ENCODE measurements at regions not wholly inside any gene's neighbourhood (a gene's known extent, or its start where the extent isn't known, plus 50 kb on each side); places are given as distances from the start of the nearest gene placed in this dataset.

GRCh38 chr15:91664224-91664836 lies 189.2 kb upstream of the SLCO3A1 start:
- no peaks in the 10 kb centered on the region for H4K20me1 ChIP-seq (replicated peaks; ENCODE audit: control insufficient read depth, insufficient read depth, low read length)
- H2AFZ ChIP-seq (ENCODE audit: low read depth, low read length), result no peak overlapping the region
- no peak overlapping the region for H3K4me2 ChIP-seq (ENCODE audit: insufficient read depth, low read length)
- H3K27me3 ChIP-seq (ENCODE audit: control insufficient read depth in 2 of 2, insufficient read depth in 2 of 2, low read length in 2 of 2), result no peaks in the 10 kb centered on the region
- no peak overlapping the region for H3K4me3 ChIP-seq
- 0% methylated on average over 6 of the region's 6 CpGs for WGBS (ENCODE audit: insufficient coverage, low coverage, missing lambda C conversion rate)
- no peak overlapping the region for H3K27ac ChIP-seq (ENCODE audit: extremely low read depth, low read depth, low read length)
- H3K4me1 ChIP-seq (replicated peaks in 1 of 2; ENCODE audit: control insufficient read depth in 2 of 2, insufficient read depth in 2 of 2, low read length in 2 of 2), result no peaks in the 10 kb centered on the region; a peak in 1 of 5 replicates
- CTCF ChIA-PET (ENCODE audit: low intra/inter-chr PET ratio), result no interaction called here
- H3K9me1 ChIP-seq (ENCODE audit: control insufficient read depth, insufficient read depth, low read length), result no peaks in the 10 kb centered on the region
- POLR2A ChIA-PET, result interaction anchor here (1.1 kb wide), 1 partner anchor 23 kb away, joined by 4 read pairs; no protein-coding TSS in a partner anchor
- BruUV-seq (replicated peaks), result no TSS peak
- FAIRE-seq (no peak), DNase-seq (ENCODE audit: extremely low read depth in 1 of 4, low spot score in 3 of 4) (no peak), ATAC-seq (no peak)
- H3K36me3 ChIP-seq (ENCODE audit: control insufficient read depth, insufficient read depth, low read length), result no peaks in the 10 kb centered on the region
- TF ChIP-seq ZBTB7A (IDR thresholded peaks at IDR 0.05; ENCODE audit: borderline replicate concordance, control insufficient read depth, low read depth, low read length) (no peak), ZBED1 (IDR thresholded peaks at IDR 0.05) (no peak), CEBPG (CRISPR knock-in tag; IDR thresholded peaks at IDR 0.05) (no peak), CEBPG (tag; conservative IDR thresholded peaks at IDR 0.05 in 1 of 2, IDR thresholded peaks at IDR 0.05 in 1 of 2) (no peak), EWSR1 (IDR thresholded peaks at IDR 0.05; ENCODE audit: borderline replicate concordance, low read depth, partially characterized antibody) (no peak), SNIP1 (IDR thresholded peaks at IDR 0.05; ENCODE audit: low read depth) (no peak), NCOR1 (IDR thresholded peaks at IDR 0.05) (no peak), ZNF696 (CRISPR knock-in tag; conservative IDR thresholded peaks at IDR 0.05) (no peak), TAF7 (tag; IDR thresholded peaks at IDR 0.05) (no peak), HSF4 (CRISPR knock-in tag; IDR thresholded peaks at IDR 0.05; ENCODE audit: borderline replicate concordance) (no peak), ZNF124 (CRISPR knock-in tag; IDR thresholded peaks at IDR 0.05) (no peak), FUS (optimal IDR thresholded peaks at IDR 0.05; ENCODE audit: low read depth, low read length) (no peak)
- no peaks in the 10 kb centered on the region for H3K9me3 ChIP-seq (replicated peaks; ENCODE audit: control insufficient read depth, insufficient read depth, low read depth, low read length)
- intact Hi-C loops (cut with micrococcal nuclease) (no loop called here), in situ Hi-C loops (cut with MboI) (no loop called here)
- no peaks in the 10 kb centered on the region for H3K79me2 ChIP-seq (ENCODE audit: control insufficient read depth, insufficient read depth, low read length)
- no peak overlapping the region for H3K9ac ChIP-seq (ENCODE audit: insufficient read depth in 1 of 2, low read depth in 2 of 2, low read length in 2 of 2)
